CD4-positive, alpha-beta T cell treated with Interleukin-15 for 1 hour (primary cell): ENCODE measurements at regions not wholly inside any gene's neighbourhood (a gene's known extent, or its start where the extent isn't known, plus 50 kb on each side); places are given as distances from the start of the nearest gene placed in this dataset.

ENCODE experiments used
- DNase-seq: peaks from one replicate; pipeline ENCODE4 v3.0.0-alpha.2; 2020

- no peak for DNase-seq
Observed at GRCh38 chr12:65517656-65518210, 239.2 kb downstream of the MSRB3 start.

GRCh38 chr12:65518771-65519170, 240.3 kb downstream of the MSRB3 start:
- DNase-seq, result no peak

GRCh38 chr12:65520658-65521057, 242.2 kb downstream of the MSRB3 start:
- no peak for DNase-seq

- DNase-seq, result no peak
Observed at GRCh38 chr12:65522956-65523860, 244.7 kb downstream of the MSRB3 start.

GRCh38 chr12:65524666-65525065, 246.2 kb downstream of the MSRB3 start:
- no peak for DNase-seq

GRCh38 chr12:65525491-65526141, 247.1 kb downstream of the MSRB3 start:
- DNase-seq, result no peak

GRCh38 chr12:65526311-65526710, 247.8 kb downstream of the MSRB3 start:
- no peak for DNase-seq

GRCh38 chr12:65528127-65528526, 249.6 kb downstream of the MSRB3 start:
- DNase-seq, result no peak

GRCh38 chr12:65529106-65529505, 250.6 kb downstream of the MSRB3 start:
- no peak for DNase-seq

GRCh38 chr12:65529771-65530435, 251.4 kb downstream of the MSRB3 start:
- DNase-seq, result no peak

GRCh38 chr12:65532162-65532561, 253.7 kb downstream of the MSRB3 start:
- DNase-seq, result no peak

GRCh38 chr12:65532764-65533163, 254.3 kb downstream of the MSRB3 start:
- DNase-seq, result no peak

- DNase-seq, result no peak
Observed at GRCh38 chr12:65533177-65533883, 254.8 kb downstream of the MSRB3 start.

- DNase-seq, result no peak
Observed at GRCh38 chr12:65534238-65534841, 255.9 kb downstream of the MSRB3 start.

- no peak for DNase-seq
Observed at GRCh38 chr12:65535946-65536345, 257.5 kb downstream of the MSRB3 start.

GRCh38 chr12:65536351-65536750, 257.9 kb downstream of the MSRB3 start:
- no peak for DNase-seq

- no peak for DNase-seq
Observed at GRCh38 chr12:65536876-65537681, 258.6 kb downstream of the MSRB3 start.

GRCh38 chr12:65537978-65538377, 259.5 kb downstream of the MSRB3 start:
- DNase-seq, result no peak

GRCh38 chr12:65539023-65539422, 260.5 kb downstream of the MSRB3 start:
- DNase-seq, result no peak

GRCh38 chr12:65540140-65540539, 261.7 kb downstream of the MSRB3 start:
- DNase-seq, result no peak

GRCh38 chr12:65546528-65546927, 268.0 kb downstream of the MSRB3 start:
- no peak for DNase-seq
